ENCODE measurements at regions not wholly inside any gene's neighbourhood (a gene's known extent, or its start where the extent isn't known, plus 50 kb on each side); places are given as distances from the start of the nearest gene placed in this dataset.

DNA sequence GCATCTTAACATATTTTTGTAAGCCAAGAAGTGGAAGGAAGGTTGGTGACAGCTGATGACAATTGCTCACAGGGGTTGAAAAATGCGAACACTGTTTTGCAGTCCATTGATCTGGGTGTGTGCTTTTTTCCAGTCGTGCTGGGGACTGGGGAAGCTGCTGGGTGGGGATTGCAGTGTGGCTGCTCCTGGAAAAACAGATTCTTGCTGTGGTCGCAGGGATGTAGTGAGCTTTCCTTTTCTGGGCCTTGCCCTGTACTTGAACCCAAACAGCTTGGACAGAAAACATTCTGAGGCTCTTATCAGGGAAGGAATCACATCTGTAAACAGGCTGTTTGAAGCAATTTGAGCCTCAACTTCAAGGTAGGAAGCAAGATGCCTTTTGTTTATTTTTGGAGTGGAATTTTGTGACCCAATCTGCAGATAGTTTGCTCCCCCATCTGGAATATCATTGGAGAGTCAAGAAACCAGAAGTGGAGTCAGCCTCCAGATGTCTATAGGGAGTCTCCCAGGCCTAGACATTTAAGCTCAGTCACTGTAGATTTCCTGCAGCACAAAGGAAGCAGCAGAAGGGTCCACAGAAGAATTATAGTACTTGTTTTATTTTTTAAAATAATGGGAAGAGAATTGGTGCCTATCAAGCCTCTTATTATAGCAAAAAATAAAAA is 279.2 kb upstream of the FERMT1 start:
- Histone ChIP-seq H2BK12ac (ENCODE audit: low read length) (no peak overlapping the region), H2BK15ac (ENCODE audit: low read length) (no peak overlapping the region), H3K36me3 (replicated peaks in 1 of 2; ENCODE audit: control insufficient read depth in 2 of 2, insufficient read depth in 2 of 2, low read length in 2 of 2) (no peaks in the 10 kb centered on the region), H3K27me3 (ENCODE audit: control insufficient read depth in 3 of 3, insufficient read depth in 3 of 3, low read depth in 1 of 3, low read length in 3 of 3) (peaks cover 0 to 1% (median 0%) of the 10 kb centered on the region in 3 experiments), H3K79me1 (ENCODE audit: low read depth, low read length) (no peaks in the 10 kb centered on the region), H4K8ac (ENCODE audit: low read depth, low read length) (no peak overlapping the region), H3K4me3 (ENCODE audit: low read length in 2 of 2) (no peak overlapping the region), H4K91ac (ENCODE audit: low read depth, low read length, poor library complexity) (no peak overlapping the region), H2AFZ (ENCODE audit: low read length) (no peak overlapping the region), H2AK5ac (ENCODE audit: low read depth, low read length) (no peak overlapping the region), H3K18ac (ENCODE audit: low read length) (no peak overlapping the region), H2BK5ac (ENCODE audit: low read length) (no peak overlapping the region), H3K4me1 (ENCODE audit: control insufficient read depth in 2 of 2, insufficient read depth in 1 of 2, low read depth in 1 of 2, low read length in 2 of 2) (no peaks in the 10 kb centered on the region), H2BK120ac (ENCODE audit: low read depth, low read length) (no peak overlapping the region), H3K4me2 (ENCODE audit: insufficient read depth, low read length, poor library complexity, severe bottlenecking) (no peak overlapping the region), H3K27ac (replicated peaks; ENCODE audit: low read length) (no peak overlapping the region), H3K23ac (ENCODE audit: low read depth, low read length, poor library complexity) (no peak overlapping the region), H3K14ac (ENCODE audit: low read length) (no peak overlapping the region), H3K9me3 (replicated peaks in 1 of 2; ENCODE audit: control insufficient read depth in 2 of 2, insufficient read depth in 1 of 2, low read depth in 1 of 2, low read length in 2 of 2) (no peaks in the 10 kb centered on the region), H3K9ac (ENCODE audit: low read depth, low read length, poor library complexity) (no peak overlapping the region), H3K4ac (ENCODE audit: low read length) (no peak overlapping the region)
- no CpG with 5 or more reads among the region's 3 CpGs for WGBS, 2 donors (ENCODE audit: extremely low coverage in 2 of 2, insufficient read length in 2 of 2, insufficient replicate concordance in 1 of 2)
- DNase-seq (ENCODE audit: low spot score) = no peak

DNA sequence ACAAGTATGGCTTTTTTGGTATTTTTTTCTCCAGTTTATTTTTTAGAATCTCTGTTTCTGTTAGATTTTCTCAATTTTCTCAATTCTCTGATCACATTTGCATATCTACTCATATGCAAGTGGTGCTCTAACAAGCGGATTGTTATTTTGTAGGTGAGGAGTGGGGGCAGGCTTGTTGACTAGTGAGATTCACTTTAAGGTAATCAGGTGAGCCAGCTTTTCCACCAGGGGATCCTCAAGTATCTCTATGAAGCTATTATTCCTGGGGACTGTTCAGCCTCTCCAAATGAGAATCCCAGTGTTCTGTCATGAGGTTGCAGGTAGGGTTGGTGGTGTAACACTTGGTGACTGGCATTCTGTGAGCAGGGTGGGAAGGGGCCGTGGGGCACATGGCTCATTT is 274.3 kb upstream of the FERMT1 start:
- no peak overlapping the region for H3K4me3 ChIP-seq (ENCODE audit: low read length in 2 of 2)
- H3K79me1 ChIP-seq (ENCODE audit: low read depth, low read length) = no peaks in the 10 kb centered on the region
- H2AFZ ChIP-seq (ENCODE audit: low read length) = no peak overlapping the region
- H2AK5ac ChIP-seq (ENCODE audit: low read depth, low read length) = no peak overlapping the region
- H2BK5ac ChIP-seq (ENCODE audit: low read length) = no peak overlapping the region
- H3K14ac ChIP-seq (ENCODE audit: low read length) = no peak overlapping the region
- no peak overlapping the region for H2BK120ac ChIP-seq (ENCODE audit: low read depth, low read length)
- peaks cover 0 to 1% (median 0%) of the 10 kb centered on the region in 3 experiments for H3K27me3 ChIP-seq (ENCODE audit: control insufficient read depth in 3 of 3, insufficient read depth in 3 of 3, low read depth in 1 of 3, low read length in 3 of 3)
- no CpG with 5 or more reads among the region's 2 CpGs for WGBS, 2 donors (ENCODE audit: extremely low coverage in 2 of 2, insufficient read length in 2 of 2, insufficient replicate concordance in 1 of 2)
- no peak overlapping the region for H3K4ac ChIP-seq (ENCODE audit: low read length)
- H2BK15ac ChIP-seq (ENCODE audit: low read length) = no peak overlapping the region
- no peak overlapping the region for H2BK12ac ChIP-seq (ENCODE audit: low read length)
- H3K4me2 ChIP-seq (ENCODE audit: insufficient read depth, low read length, poor library complexity, severe bottlenecking) = no peak overlapping the region
- no peak overlapping the region for H3K23ac ChIP-seq (ENCODE audit: low read depth, low read length, poor library complexity)
- peaks cover 0 to 2% of the 10 kb centered on the region in 2 donors for H3K4me1 ChIP-seq (ENCODE audit: control insufficient read depth in 2 of 2, insufficient read depth in 1 of 2, low read depth in 1 of 2, low read length in 2 of 2)
- DNase-seq (ENCODE audit: low spot score) = no peak
- no peak overlapping the region for H3K18ac ChIP-seq (ENCODE audit: low read length)
- no peaks in the 10 kb centered on the region for H3K36me3 ChIP-seq (replicated peaks in 1 of 2; ENCODE audit: control insufficient read depth in 2 of 2, insufficient read depth in 2 of 2, low read length in 2 of 2)
- H3K9ac ChIP-seq (ENCODE audit: low read depth, low read length, poor library complexity) = no peak overlapping the region
- no peak overlapping the region for H4K8ac ChIP-seq (ENCODE audit: low read depth, low read length)
- H3K9me3 ChIP-seq (replicated peaks in 1 of 2; ENCODE audit: control insufficient read depth in 2 of 2, insufficient read depth in 1 of 2, low read depth in 1 of 2, low read length in 2 of 2) = no peaks in the 10 kb centered on the region
- no peak overlapping the region for H4K91ac ChIP-seq (ENCODE audit: low read depth, low read length, poor library complexity)
- H3K27ac ChIP-seq (replicated peaks; ENCODE audit: low read length) = no peak overlapping the region

DNA sequence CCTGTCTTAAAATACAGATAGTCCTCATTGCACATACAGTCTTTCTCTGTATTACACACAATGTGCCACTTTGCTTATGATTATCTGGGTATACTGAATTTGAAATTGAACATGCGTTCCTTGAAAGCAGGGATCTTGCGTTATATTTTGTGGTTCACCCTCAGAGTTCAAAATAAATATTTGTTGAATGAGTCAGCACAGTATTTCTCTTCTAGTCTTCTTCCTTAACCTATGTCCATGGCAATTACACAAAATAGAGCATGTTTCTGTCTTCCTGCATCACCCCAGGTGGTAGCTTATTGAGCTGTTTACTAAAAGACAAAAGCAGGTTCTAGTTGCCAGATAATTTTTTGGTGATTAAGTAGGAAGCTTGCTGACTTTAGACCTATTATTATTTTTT is 272.9 kb upstream of the FERMT1 start:
- H3K27ac ChIP-seq (replicated peaks; ENCODE audit: low read length) = no peak overlapping the region
- H3K4me1 ChIP-seq (ENCODE audit: control insufficient read depth in 2 of 2, insufficient read depth in 1 of 2, low read depth in 1 of 2, low read length in 2 of 2) = peaks cover 0 to 2% of the 10 kb centered on the region in 2 donors
- no peak overlapping the region for H3K23ac ChIP-seq (ENCODE audit: low read depth, low read length, poor library complexity)
- H3K9me3 ChIP-seq (replicated peaks in 1 of 2; ENCODE audit: control insufficient read depth in 2 of 2, insufficient read depth in 1 of 2, low read depth in 1 of 2, low read length in 2 of 2) = no peaks in the 10 kb centered on the region
- H2AK5ac ChIP-seq (ENCODE audit: low read depth, low read length) = no peak overlapping the region
- no peaks in the 10 kb centered on the region for H3K79me1 ChIP-seq (ENCODE audit: low read depth, low read length)
- H2BK120ac ChIP-seq (ENCODE audit: low read depth, low read length) = no peak overlapping the region
- H3K27me3 ChIP-seq (ENCODE audit: control insufficient read depth in 3 of 3, insufficient read depth in 3 of 3, low read depth in 1 of 3, low read length in 3 of 3) = no peaks in the 10 kb centered on the region
- no peak overlapping the region for H4K91ac ChIP-seq (ENCODE audit: low read depth, low read length, poor library complexity)
- no peak overlapping the region for H2BK15ac ChIP-seq (ENCODE audit: low read length)
- no peak overlapping the region for H3K9ac ChIP-seq (ENCODE audit: low read depth, low read length, poor library complexity)
- H3K36me3 ChIP-seq (replicated peaks in 1 of 2; ENCODE audit: control insufficient read depth in 2 of 2, insufficient read depth in 2 of 2, low read length in 2 of 2) = no peaks in the 10 kb centered on the region
- no peak overlapping the region for H4K8ac ChIP-seq (ENCODE audit: low read depth, low read length)
- H3K4me3 ChIP-seq (ENCODE audit: low read length in 2 of 2) = no peak overlapping the region
- no peak overlapping the region for H2BK5ac ChIP-seq (ENCODE audit: low read length)
- no CpG with 5 or more reads among the region's 2 CpGs for WGBS, 2 donors (ENCODE audit: extremely low coverage in 2 of 2, insufficient read length in 2 of 2, insufficient replicate concordance in 1 of 2)
- no peak overlapping the region for H3K14ac ChIP-seq (ENCODE audit: low read length)
- no peak overlapping the region for H3K4ac ChIP-seq (ENCODE audit: low read length)
- DNase-seq (ENCODE audit: low spot score) = no peak
- H2BK12ac ChIP-seq (ENCODE audit: low read length) = no peak overlapping the region
- no peak overlapping the region for H3K18ac ChIP-seq (ENCODE audit: low read length)
- no peak overlapping the region for H3K4me2 ChIP-seq (ENCODE audit: insufficient read depth, low read length, poor library complexity, severe bottlenecking)
- no peak overlapping the region for H2AFZ ChIP-seq (ENCODE audit: low read length)

- no peaks in the 10 kb centered on the region for H3K4me1 ChIP-seq (ENCODE audit: control insufficient read depth in 2 of 2, insufficient read depth in 1 of 2, low read depth in 1 of 2, low read length in 2 of 2)
- no peak overlapping the region for H2BK5ac ChIP-seq (ENCODE audit: low read length)
- no peak overlapping the region for H3K27ac ChIP-seq (replicated peaks; ENCODE audit: low read length)
These were observed 265.9 kb upstream of the FERMT1 start for GRCh38 chr20:6388671-6389197.

More at GRCh38 chr20:6388671-6389197, 265.9 kb upstream of the FERMT1 start:
- Histone ChIP-seq H2AFZ (ENCODE audit: low read length) (no peak overlapping the region), H3K4me3 (ENCODE audit: low read length in 2 of 2) (no peak overlapping the region), H2BK120ac (ENCODE audit: low read depth, low read length) (no peak overlapping the region), H2BK12ac (ENCODE audit: low read length) (no peak overlapping the region), H3K23ac (ENCODE audit: low read depth, low read length, poor library complexity) (no peak overlapping the region), H3K14ac (ENCODE audit: low read length) (no peak overlapping the region), H2AK5ac (ENCODE audit: low read depth, low read length) (no peak overlapping the region), H3K4ac (ENCODE audit: low read length) (no peak overlapping the region), H3K9me3 (replicated peaks in 1 of 2; ENCODE audit: control insufficient read depth in 2 of 2, insufficient read depth in 1 of 2, low read depth in 1 of 2, low read length in 2 of 2) (no peaks in the 10 kb centered on the region), H3K36me3 (replicated peaks in 1 of 2; ENCODE audit: control insufficient read depth in 2 of 2, insufficient read depth in 2 of 2, low read length in 2 of 2) (no peaks in the 10 kb centered on the region), H3K27me3 (ENCODE audit: control insufficient read depth in 3 of 3, insufficient read depth in 3 of 3, low read depth in 1 of 3, low read length in 3 of 3) (no peaks in the 10 kb centered on the region), H3K18ac (ENCODE audit: low read length) (no peak overlapping the region), H2BK15ac (ENCODE audit: low read length) (no peak overlapping the region), H3K4me2 (ENCODE audit: insufficient read depth, low read length, poor library complexity, severe bottlenecking) (no peak overlapping the region), H4K91ac (ENCODE audit: low read depth, low read length, poor library complexity) (no peak overlapping the region), H3K9ac (ENCODE audit: low read depth, low read length, poor library complexity) (no peak overlapping the region), H4K8ac (ENCODE audit: low read depth, low read length) (no peak overlapping the region), H3K79me1 (ENCODE audit: low read depth, low read length) (no peaks in the 10 kb centered on the region)
- DNase-seq (ENCODE audit: low spot score) = no peak
- no CpG with 5 or more reads among the region's 4 CpGs for WGBS, 2 donors (ENCODE audit: extremely low coverage in 2 of 2, insufficient read length in 2 of 2, insufficient replicate concordance in 1 of 2)
